ENCODE measurements at regions not wholly inside any gene's neighbourhood (a gene's known extent, or its start where the extent isn't known, plus 50 kb on each side); places are given as distances from the start of the nearest gene placed in this dataset.

DNA sequence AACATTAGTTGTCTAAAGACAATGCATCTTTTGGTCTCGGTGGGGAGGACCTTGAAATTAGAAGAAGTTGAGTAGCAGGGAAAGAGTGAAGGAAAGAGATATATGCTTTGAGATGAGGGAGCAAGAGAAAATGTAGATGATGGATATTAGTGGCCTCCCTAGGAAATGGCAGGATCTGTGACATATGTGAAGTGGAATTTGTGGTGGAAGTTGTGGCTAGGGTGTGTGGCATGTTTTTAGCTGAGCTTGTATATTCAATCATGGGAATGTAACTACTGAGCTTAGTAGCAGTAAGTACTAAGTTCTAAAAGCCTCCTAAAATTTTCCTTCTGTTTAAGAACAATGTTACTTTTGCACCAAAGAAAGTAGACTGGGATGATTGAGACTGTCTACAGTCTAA, 382.8 kb upstream of the CTSO start:
- TF ChIP-seq POLR2A (IDR thresholded peaks at IDR 0.05) (no peak), POLR2AphosphoS5 (IDR thresholded peaks at IDR 0.05; ENCODE audit: insufficient read depth in 1 of 2, low read depth in 1 of 2) (no peak)
- TF ChIP-seq, protein P1, sequence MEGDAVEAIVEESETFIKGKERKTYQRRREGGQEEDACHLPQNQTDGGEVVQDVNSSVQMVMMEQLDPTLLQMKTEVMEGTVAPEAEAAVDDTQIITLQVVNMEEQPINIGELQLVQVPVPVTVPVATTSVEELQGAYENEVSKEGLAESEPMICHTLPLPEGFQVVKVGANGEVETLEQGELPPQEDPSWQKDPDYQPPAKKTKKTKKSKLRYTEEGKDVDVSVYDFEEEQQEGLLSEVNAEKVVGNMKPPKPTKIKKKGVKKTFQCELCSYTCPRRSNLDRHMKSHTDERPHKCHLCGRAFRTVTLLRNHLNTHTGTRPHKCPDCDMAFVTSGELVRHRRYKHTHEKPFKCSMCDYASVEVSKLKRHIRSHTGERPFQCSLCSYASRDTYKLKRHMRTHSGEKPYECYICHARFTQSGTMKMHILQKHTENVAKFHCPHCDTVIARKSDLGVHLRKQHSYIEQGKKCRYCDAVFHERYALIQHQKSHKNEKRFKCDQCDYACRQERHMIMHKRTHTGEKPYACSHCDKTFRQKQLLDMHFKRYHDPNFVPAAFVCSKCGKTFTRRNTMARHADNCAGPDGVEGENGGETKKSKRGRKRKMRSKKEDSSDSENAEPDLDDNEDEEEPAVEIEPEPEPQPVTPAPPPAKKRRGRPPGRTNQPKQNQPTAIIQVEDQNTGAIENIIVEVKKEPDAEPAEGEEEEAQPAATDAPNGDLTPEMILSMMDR (IDR thresholded peaks at IDR 0.05), result no peak
